H1 (cell line): ENCODE measurements at regions not wholly inside any gene's neighbourhood (a gene's known extent, or its start where the extent isn't known, plus 50 kb on each side); places are given as distances from the start of the nearest gene placed in this dataset.

Experiments used
- CTCF ChIA-PET: fragments of 300-600 bp; sonication (Branson Sonifier 250); formaldehyde crosslinking; loops from one replicate; lab custom pipeline; 2021; ENCODE audit not compliant: partially characterized antibody; lab: Charles Lee
- POLR2A ChIA-PET: fragments of 300-600 bp; sonication (Branson Sonifier 250); formaldehyde crosslinking; loops from one replicate; lab custom pipeline; 2021; ENCODE audit warnings: inconsistent platforms; ENCODE audit not compliant: partially characterized antibody; lab: Charles Lee
- DNase-seq, 2 experiments: peaks; one replicate each; pipeline versions ENCODE4 v3.0.0 to v3.0.0-alpha.2; 2010 to 2022; ENCODE audit warnings: low spot score in 2 of 2, low read depth in 1 of 2, mixed read lengths in 1 of 2
- FAIRE-seq: peaks from 2 replicates; lab custom pipeline; 2011; peaks lifted over from hg19 to GRCh38; lab: Jason Lieb, UNC
- H2AFZ ChIP-seq: 2 replicates; pipeline ENCODE4 v1.8.1; 2012; ENCODE audit warnings: low read length, inconsistent platforms
- H2AK5ac ChIP-seq: 2 replicates; pipeline ENCODE4 v1.6.1; 2013; ENCODE audit warnings: low read depth, low read length
- H2BK120ac ChIP-seq: replicated peaks from 2 replicates; pipeline ENCODE3; 2013; ENCODE audit warnings: low read depth, low read length, inconsistent platforms
- H2BK12ac ChIP-seq: 2 replicates; pipeline ENCODE4 v1.6.1; 2013; ENCODE audit warnings: low read depth, low read length
- H2BK15ac ChIP-seq: 2 replicates; pipeline ENCODE4 v1.6.1; 2013; ENCODE audit warnings: low read length
- H2BK20ac ChIP-seq: 2 replicates; pipeline ENCODE4 v1.6.1; 2013; ENCODE audit warnings: low read length
- H2BK5ac ChIP-seq: 2 replicates; pipeline ENCODE4 v1.6.1; 2013; ENCODE audit warnings: low read depth, low read length
- H3K14ac ChIP-seq: 2 replicates; pipeline ENCODE4 v1.6.1; 2013; ENCODE audit warnings: inconsistent platforms; ENCODE audit not compliant: insufficient read length
- H3K18ac ChIP-seq: 2 replicates; pipeline ENCODE4 v1.6.1; 2013; ENCODE audit warnings: low read length; ENCODE audit errors: extremely low read depth
- H3K23ac ChIP-seq: 2 replicates; pipeline ENCODE4 v1.6.1; 2013; ENCODE audit warnings: inconsistent platforms; ENCODE audit not compliant: insufficient read length
- H3K23me2 ChIP-seq: 2 replicates; pipeline ENCODE4 v1.6.1; 2013; ENCODE audit warnings: low read depth, low read length
- H3K27ac ChIP-seq: 2 replicates; pipeline ENCODE4 v1.6.1; 2011; ENCODE audit warnings: low read depth, low read length, inconsistent platforms
- H3K27me3 ChIP-seq, 4 experiments: replicated peaks in 1 of 4; 1 replicate in 1 of 4; 2 replicates in 3 of 4; pipeline versions ENCODE4 v1.6.1 to v1.8.1; 2011 to 2013; ENCODE audit warnings: low read length in 3 of 4, mild to moderate bottlenecking in 3 of 4, inconsistent platforms in 2 of 4, mixed read lengths in 2 of 4, moderate library complexity in 1 of 4; ENCODE audit not compliant: control insufficient read depth in 3 of 4, insufficient read depth in 3 of 4; ENCODE audit errors: extremely low read depth in 1 of 4
- H3K36me3 ChIP-seq, 4 experiments: 2 replicates each; pipeline versions ENCODE4 v1.6.1 to v1.8.1; 2011 to 2013; ENCODE audit warnings: mild to moderate bottlenecking in 4 of 4, low read length in 3 of 4, moderate library complexity in 2 of 4, control low read depth in 1 of 4, inconsistent platforms in 1 of 4; ENCODE audit not compliant: insufficient read depth in 4 of 4, control insufficient read depth in 2 of 4
- H3K4ac ChIP-seq: replicated peaks from 2 replicates; pipeline ENCODE3; 2013; ENCODE audit warnings: low read length, low read depth, mixed read lengths, inconsistent platforms; ENCODE audit not compliant: insufficient read length
- H3K4me1 ChIP-seq, 4 experiments: replicated peaks in 1 of 4; 1 replicate in 1 of 4; 2 replicates in 3 of 4; pipeline versions ENCODE4 v1.6.1 to v1.8.1; 2011 to 2013; ENCODE audit warnings: low read length in 3 of 4, inconsistent platforms in 2 of 4, mixed read lengths in 1 of 4; ENCODE audit not compliant: insufficient read depth in 4 of 4, control insufficient read depth in 3 of 4
- H3K4me2 ChIP-seq, 2 experiments: 2 replicates each; pipeline versions ENCODE4 v1.6.1 to v1.8.1; 2011 to 2013; ENCODE audit warnings: low read depth in 2 of 2, low read length in 2 of 2, control low read depth in 1 of 2, inconsistent platforms in 1 of 2, mild to moderate bottlenecking in 1 of 2; ENCODE audit not compliant: insufficient read depth in 1 of 2
- H3K4me3 ChIP-seq, 4 experiments: fragments of 200-600, 300-600 bp in 1 of 4; sonication (generic), shearing (Covaris generic), sonication (Bioruptor Twin) in 1 of 4; 2 replicates each; pipeline versions ENCODE4 v1.5.1 to v1.8.1; 2011 to 2016; ENCODE audit warnings: low read length in 4 of 4, low read depth in 3 of 4, control low read depth in 2 of 4, inconsistent platforms in 2 of 4, mild to moderate bottlenecking in 2 of 4, mixed read lengths in 1 of 4, moderate library complexity in 1 of 4; ENCODE audit not compliant: insufficient read depth in 2 of 4; ENCODE audit errors: extremely low read depth in 1 of 4
- H3K56ac ChIP-seq: replicated peaks from 2 replicates; pipeline ENCODE3; 2013; ENCODE audit warnings: low read depth, mild to moderate bottlenecking, mixed read lengths, low read length, inconsistent platforms; ENCODE audit not compliant: insufficient read length
- H3K79me1 ChIP-seq: 2 replicates; pipeline ENCODE4 v1.6.1; 2013; ENCODE audit warnings: low read depth, low read length, control low read depth
- H3K79me2 ChIP-seq, 2 experiments: 2 replicates each; pipeline versions ENCODE4 v1.6.1 to v1.8.1; 2012 to 2013; ENCODE audit warnings: low read length in 2 of 2, mild to moderate bottlenecking in 2 of 2, inconsistent platforms in 1 of 2; ENCODE audit not compliant: insufficient read depth in 2 of 2, control insufficient read depth in 1 of 2
- H3K9ac ChIP-seq, 4 experiments: replicated peaks in 1 of 4; 1 replicate in 1 of 4; 2 replicates in 3 of 4; pipeline versions ENCODE4 v1.6.1 to v1.8.1; 2011 to 2013; ENCODE audit warnings: low read depth in 3 of 4, low read length in 3 of 4, control low read depth in 2 of 4, mild to moderate bottlenecking in 2 of 4, moderate library complexity in 2 of 4, inconsistent platforms in 1 of 4; ENCODE audit errors: extremely low read depth in 1 of 4
- H3K9me3 ChIP-seq, 2 experiments: 2 replicates each; pipeline versions ENCODE4 v1.6.1 to v1.8.1; 2012 to 2013; ENCODE audit warnings: mild to moderate bottlenecking in 2 of 2, moderate library complexity in 2 of 2, control low read depth in 1 of 2, inconsistent platforms in 1 of 2, low read depth in 1 of 2, low read length in 1 of 2, mixed read lengths in 1 of 2; ENCODE audit not compliant: insufficient read depth in 2 of 2
- H4K20me1 ChIP-seq, 2 experiments: replicated peaks in 1 of 2; 2 replicates each; pipeline versions ENCODE3 to v1.8.1; 2011 to 2013; ENCODE audit warnings: inconsistent platforms in 2 of 2, low read length in 2 of 2, mild to moderate bottlenecking in 1 of 2; ENCODE audit not compliant: insufficient read depth in 2 of 2, control insufficient read depth in 1 of 2
- H4K5ac ChIP-seq: 2 replicates; pipeline ENCODE4 v1.6.1; 2013; ENCODE audit warnings: low read length, low read depth, mixed read lengths, inconsistent platforms; ENCODE audit not compliant: insufficient read length
- H4K8ac ChIP-seq: 2 replicates; pipeline ENCODE4 v1.8.0; 2013; ENCODE audit warnings: mild to moderate bottlenecking, moderate library complexity, low read length, inconsistent platforms; ENCODE audit not compliant: insufficient read depth; ENCODE audit errors: extremely low read depth
- H4K91ac ChIP-seq: replicated peaks from 2 replicates; pipeline ENCODE3; 2013; ENCODE audit warnings: low read length, mixed read lengths, inconsistent platforms; ENCODE audit not compliant: insufficient read length
- BRCA1 ChIP-seq: IDR thresholded peaks from 2 replicates; pipeline ENCODE4 v1.6.1; 2012; ENCODE audit warnings: low read depth, low read length, improper control_type of control experiment
- CBX8 ChIP-seq: fragments of 300-800, 300-1000 bp; sonication (generic); IDR thresholded peaks from 2 replicates; pipeline ENCODE4 v1.7.1; 2016; ENCODE audit warnings: low read depth, low read length, borderline replicate concordance
- CREB1 ChIP-seq: IDR thresholded peaks from 2 replicates; pipeline ENCODE4 v1.6.1; 2012; ENCODE audit warnings: inconsistent platforms
- GABPA ChIP-seq: IDR thresholded peaks from 2 replicates; pipeline ENCODE4 v1.6.1; 2011; ENCODE audit warnings: mild to moderate bottlenecking, low read length, moderate library complexity, borderline replicate concordance; ENCODE audit not compliant: insufficient read depth
- GTF2F1 ChIP-seq: IDR thresholded peaks from 2 replicates; pipeline ENCODE4 v1.6.1; 2012; ENCODE audit warnings: low read depth, low read length, improper control_type of control experiment, borderline replicate concordance
- HDAC6 ChIP-seq: IDR thresholded peaks from one replicate; pipeline ENCODE4 v1.7.1; 2012; ENCODE audit warnings: low read depth, mild to moderate bottlenecking, inconsistent platforms, low read length, moderate library complexity
- JUN ChIP-seq: IDR thresholded peaks from 2 replicates; pipeline ENCODE4 v1.6.1; 2011; ENCODE audit warnings: low read depth, mild to moderate bottlenecking, improper control_type of control experiment, low read length
- NRF1 ChIP-seq: IDR thresholded peaks from 2 replicates; pipeline ENCODE4 v1.6.1; 2011; ENCODE audit warnings: mild to moderate bottlenecking, low read depth, low read length, improper control_type of control experiment
- PHF8 ChIP-seq: fragments of 200-600 bp; sonication (generic); conservative IDR thresholded peaks from 2 replicates; pipeline ENCODE4 v1.7.1; 2012; ENCODE audit warnings: low read depth, mild to moderate bottlenecking, inconsistent platforms, low read length, moderate library complexity
- POLR2AphosphoS5 ChIP-seq: IDR thresholded peaks from 2 replicates; pipeline ENCODE4 v1.6.1; 2011; ENCODE audit warnings: low read depth, low read length
- RBBP5 ChIP-seq: IDR thresholded peaks from 2 replicates; pipeline ENCODE4 v1.7.1; 2012; ENCODE audit warnings: low read depth, mild to moderate bottlenecking, inconsistent platforms, low read length, moderate library complexity, borderline replicate concordance
- RFX5 ChIP-seq: IDR thresholded peaks from 2 replicates; pipeline ENCODE4 v1.6.1; 2011; ENCODE audit warnings: low read depth, low read length, improper control_type of control experiment, borderline replicate concordance
- RNF2 ChIP-seq: fragments of 200-900, 300-1000 bp; sonication (generic); IDR thresholded peaks from 2 replicates; pipeline ENCODE4 v1.7.1; 2016; ENCODE audit warnings: borderline replicate concordance, low read depth, mild to moderate bottlenecking, antibody characterized with exemption, low read length; ENCODE audit not compliant: poor library complexity, severe bottlenecking; ENCODE audit errors: missing control alignments
- SP1 ChIP-seq: IDR thresholded peaks from 2 replicates; pipeline ENCODE4 v1.6.1; 2011; ENCODE audit warnings: low read depth, low read length
- SP4 ChIP-seq: IDR thresholded peaks from 2 replicates; pipeline ENCODE4 v1.6.1; 2012; ENCODE audit warnings: low read length, inconsistent platforms
- TAF7 ChIP-seq: optimal IDR thresholded peaks from 2 replicates; pipeline ENCODE3; 2011; ENCODE audit warnings: low read depth, mild to moderate bottlenecking, inconsistent platforms, low read length, moderate library complexity, borderline replicate concordance
- WGBS, 2 experiments: shearing (Covaris generic) in 1 of 2; methylation state at CpG; one replicate each; pipeline versions ENCODE4 v1.1.6 to v1.1.7; 2013 to 2015; ENCODE audit warnings: low lambda C conversion rate in 2 of 2, mixed read lengths in 2 of 2, inconsistent platforms in 1 of 2, low coverage in 1 of 2, missing lambda C conversion rate in 1 of 2; ENCODE audit not compliant: insufficient replicate concordance in 2 of 2, insufficient coverage in 1 of 2, insufficient read length in 1 of 2; ENCODE audit errors: extremely low coverage in 1 of 2, missing lambda C conversion rate in 1 of 2; 5-methylcytosine and 5-hydroxymethylcytosine counted together

GRCh38 chr5:121762426-121762825, 89.3 kb upstream of the FTMT start:
- H4K20me1 ChIP-seq = no peaks in the 10 kb centered on the region
- H4K8ac ChIP-seq = no peak overlapping the region
- ChIA-PET CTCF (interaction anchor here (1.6 kb wide), 1 partner anchor 184 kb away, joined by 4 read pairs; no protein-coding TSS in a partner anchor), POLR2A (no interaction called here)
- no peak overlapping the region for H4K5ac ChIP-seq
- H3K14ac ChIP-seq = no peak overlapping the region
- no peak overlapping the region for H2BK12ac ChIP-seq
- DNase-seq = no peak
- H3K27me3 ChIP-seq = no peaks in the 10 kb centered on the region
- H3K56ac ChIP-seq = no peak overlapping the region
- peak overlapping the region in 1 of 4 experiments; percentile 34; a peak in 1 of 7 replicates for H3K9ac ChIP-seq
- H2AK5ac ChIP-seq = no peak overlapping the region
- H2BK5ac ChIP-seq = no peak overlapping the region
- H3K9me3 ChIP-seq = no peaks in the 10 kb centered on the region
- no peak overlapping the region for H3K23ac ChIP-seq
- H3K4me1 ChIP-seq = no peaks in the 10 kb centered on the region
- H3K79me2 ChIP-seq = no peaks in the 10 kb centered on the region
- no peak overlapping the region for H4K91ac ChIP-seq
- no peak overlapping the region for H2BK20ac ChIP-seq
- 94% methylated on average over 1 of the region's 1 CpG; no CpG with 5 or more reads in 1 of the 2 experiments for WGBS, 2 experiments
- FAIRE-seq = no peak
- no peak overlapping the region for H3K18ac ChIP-seq
- H3K4ac ChIP-seq = no peak overlapping the region
- no peaks in the 10 kb centered on the region for H3K36me3 ChIP-seq
- H2BK15ac ChIP-seq = no peak overlapping the region
- H2BK120ac ChIP-seq = no peak overlapping the region
- no peaks in the 10 kb centered on the region for H3K23me2 ChIP-seq
- no peak overlapping the region for H3K4me3 ChIP-seq
- no peak overlapping the region for H3K27ac ChIP-seq
- no peak overlapping the region for H3K4me2 ChIP-seq
- no peaks in the 10 kb centered on the region for H3K79me1 ChIP-seq
- H2AFZ ChIP-seq = no peak overlapping the region
- no peak for TF ChIP-seq NRF1
- TF ChIP-seq POLR2AphosphoS5 = no peak
- no peak for TF ChIP-seq CREB1
- no peak for TF ChIP-seq SP4
- no peak for TF ChIP-seq HDAC6
- no peak for TF ChIP-seq TAF7
- no peak for TF ChIP-seq RFX5
- TF ChIP-seq CBX8 = no peak
- TF ChIP-seq SP1 = no peak
- TF ChIP-seq BRCA1 = no peak
- no peak for TF ChIP-seq PHF8
- no peak for TF ChIP-seq RBBP5
- TF ChIP-seq GABPA = no peak
- no peak for TF ChIP-seq JUN
- TF ChIP-seq GTF2F1 = no peak
- no peak for TF ChIP-seq RNF2
